NT2/D1 (cell line): ENCODE measurements at regions not wholly inside any gene's neighbourhood (a gene's known extent, or its start where the extent isn't known, plus 50 kb on each side); places are given as distances from the start of the nearest gene placed in this dataset.

Experiments
- YY1 ChIP-seq: IDR thresholded peaks from 2 replicates; pipeline ENCODE4 v1.6.1; 2011; ENCODE audit not compliant: insufficient read length, insufficient read depth
- ZNF274 ChIP-seq: IDR thresholded peaks from 2 replicates; pipeline ENCODE4 v1.6.1; 2011; ENCODE audit warnings: mild to moderate bottlenecking, low read depth, low read length

- no peak for TF ChIP-seq YY1
- TF ChIP-seq ZNF274, result no peak
These were observed 63.9 kb upstream of the PAX8 start for GRCh38 chr2:113342650-113343049.
